Osteocyte (in vitro differentiated cells): ENCODE measurements at regions not wholly inside any gene's neighbourhood (a gene's known extent, or its start where the extent isn't known, plus 50 kb on each side); places are given as distances from the start of the nearest gene placed in this dataset.

Experiments
- DNase-seq: peaks from one replicate; pipeline ENCODE4 v3.0.0; 2021; ENCODE audit warnings: mixed read lengths; ENCODE audit not compliant: unreplicated experiment; ENCODE audit errors: extremely low spot score
- H3K27ac Mint-ChIP-seq: one replicate; pipeline ENCODE4 v1.8.0; 2021; ENCODE audit warnings: mild to moderate bottlenecking, mixed read lengths; ENCODE audit not compliant: unreplicated experiment
- H3K27me3 Mint-ChIP-seq: one replicate; pipeline ENCODE4 v1.8.0; 2021; ENCODE audit warnings: mixed read lengths; ENCODE audit not compliant: unreplicated experiment
- H3K36me3 Mint-ChIP-seq: one replicate; pipeline ENCODE4 v1.8.0; 2021; ENCODE audit warnings: mixed read lengths; ENCODE audit not compliant: unreplicated experiment
- H3K4me1 Mint-ChIP-seq: one replicate; pipeline ENCODE4 v1.8.0; 2021; ENCODE audit warnings: mixed read lengths; ENCODE audit not compliant: unreplicated experiment
- H3K4me3 Mint-ChIP-seq: one replicate; pipeline ENCODE4 v1.8.0; 2021; ENCODE audit warnings: mild to moderate bottlenecking, moderate library complexity, mixed read lengths; ENCODE audit not compliant: unreplicated experiment
- H3K9me3 Mint-ChIP-seq: one replicate; pipeline ENCODE4 v1.8.0; 2021; ENCODE audit warnings: mixed read lengths; ENCODE audit not compliant: unreplicated experiment
- CTCF ChIP-seq: fragments of 200-600 bp; sonication (generic); IDR thresholded peaks from 2 replicates; pipeline ENCODE4 v1.5.0; 2021; ENCODE audit warnings: antibody characterized with exemption, mild to moderate bottlenecking, moderate library complexity

DNA sequence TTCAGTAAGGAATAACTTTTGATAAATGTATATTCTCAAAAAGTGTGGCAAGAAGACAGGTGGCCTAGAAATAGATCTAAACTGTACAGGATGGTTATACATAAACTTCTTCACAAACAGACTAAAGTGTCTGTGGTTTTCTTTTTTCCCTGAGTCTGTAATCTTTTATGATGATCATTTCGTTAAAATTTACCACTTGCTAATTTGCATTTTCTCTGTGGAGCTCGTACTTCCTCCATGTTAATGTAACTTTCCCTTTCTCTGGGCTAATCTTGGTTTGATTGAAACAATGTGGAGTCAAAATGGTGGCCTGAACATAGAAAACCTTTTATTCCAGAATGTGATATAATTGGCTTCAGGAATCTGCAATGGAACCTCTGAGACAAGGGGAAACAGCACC lies 166.2 kb downstream of the FTCDNL1 start:
- Mint-ChIP-seq H3K27me3 (peaks cover 19% of the 10 kb centered on the region), H3K27ac (no peak overlapping the region), H3K36me3 (no peaks in the 10 kb centered on the region), H3K4me3 (no peak overlapping the region), H3K9me3 (no peaks in the 10 kb centered on the region), H3K4me1 (no peaks in the 10 kb centered on the region)
- no peak for DNase-seq
- no peak for TF ChIP-seq CTCF

DNA sequence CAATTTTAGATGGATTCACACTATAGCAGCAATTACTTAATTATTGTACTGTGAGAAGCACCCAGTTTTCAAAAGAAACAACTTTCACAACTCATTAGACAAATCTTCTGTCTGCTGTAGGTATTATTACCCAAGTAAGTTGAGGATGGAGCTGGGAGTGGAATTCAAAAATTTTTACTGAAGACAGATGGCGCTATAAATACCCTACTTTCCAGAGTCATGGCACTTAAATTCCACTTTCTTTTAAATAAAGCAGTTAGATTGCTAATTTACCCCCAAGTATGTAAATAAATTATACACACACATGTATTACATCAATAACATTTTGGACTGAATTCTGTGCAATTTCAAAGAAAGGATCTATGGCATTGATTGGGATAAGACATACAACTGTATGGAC lies 166.8 kb downstream of the FTCDNL1 start:
- Mint-ChIP-seq H3K27ac (no peak overlapping the region), H3K9me3 (no peaks in the 10 kb centered on the region), H3K4me1 (no peaks in the 10 kb centered on the region), H3K27me3 (peaks cover 19% of the 10 kb centered on the region), H3K36me3 (no peaks in the 10 kb centered on the region), H3K4me3 (no peak overlapping the region)
- DNase-seq: no peak
- TF ChIP-seq CTCF: no peak

DNA sequence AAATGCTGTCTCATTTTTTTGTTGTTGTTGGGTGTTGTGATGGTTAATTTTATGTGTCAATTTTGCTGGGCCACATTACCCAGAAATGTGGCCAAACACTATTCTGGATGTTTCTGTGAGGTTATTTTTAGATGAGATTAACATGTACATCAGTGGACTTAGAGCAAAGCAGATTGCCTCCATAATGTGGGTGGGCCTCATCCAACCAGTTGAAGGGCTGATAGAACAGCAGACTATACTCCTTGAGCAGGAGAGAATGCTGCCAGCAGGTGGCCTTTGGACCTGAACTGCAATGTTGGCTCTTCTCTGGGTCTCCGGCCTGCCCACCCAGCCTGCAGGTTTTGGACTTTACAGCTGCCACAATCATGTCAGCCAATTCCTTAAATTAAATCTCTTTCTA lies 169.0 kb downstream of the FTCDNL1 start:
- H3K4me1 Mint-ChIP-seq: no peaks in the 10 kb centered on the region
- peaks cover 30% of the 10 kb centered on the region for H3K27me3 Mint-ChIP-seq
- no peak overlapping the region for H3K27ac Mint-ChIP-seq
- no peak for TF ChIP-seq CTCF
- H3K4me3 Mint-ChIP-seq: no peak overlapping the region
- no peak for DNase-seq
- no peaks in the 10 kb centered on the region for H3K9me3 Mint-ChIP-seq
- no peaks in the 10 kb centered on the region for H3K36me3 Mint-ChIP-seq

DNA sequence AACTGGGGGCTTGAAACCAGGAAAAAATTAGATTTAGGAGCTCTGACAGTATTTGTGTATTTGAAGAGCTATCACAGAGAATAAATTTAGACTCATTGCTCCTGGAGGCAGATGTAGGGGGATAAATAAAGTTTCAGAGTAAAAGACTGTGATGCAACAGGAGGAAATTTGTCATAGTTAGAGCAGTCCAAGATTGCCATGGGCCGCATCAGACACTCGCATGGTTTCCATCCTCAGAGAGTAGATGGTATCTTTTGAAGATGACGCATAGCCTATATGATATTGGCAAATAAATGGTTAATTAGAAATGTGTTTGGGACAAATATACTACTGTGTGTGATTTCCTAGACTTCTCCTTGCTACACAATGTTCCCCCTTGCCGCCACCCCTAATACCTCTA lies 170.5 kb downstream of the FTCDNL1 start:
- Mint-ChIP-seq H3K27ac (no peak overlapping the region), H3K4me1 (no peaks in the 10 kb centered on the region), H3K36me3 (no peaks in the 10 kb centered on the region), H3K9me3 (no peaks in the 10 kb centered on the region), H3K27me3 (peaks cover 30% of the 10 kb centered on the region), H3K4me3 (no peak overlapping the region)
- DNase-seq: no peak
- TF ChIP-seq CTCF: no peak

GRCh38 chr2:199679883-199680282 lies 171.1 kb downstream of the FTCDNL1 start:
- no peaks in the 10 kb centered on the region for H3K9me3 Mint-ChIP-seq
- no peaks in the 10 kb centered on the region for H3K36me3 Mint-ChIP-seq
- DNase-seq: no peak
- H3K27me3 Mint-ChIP-seq: peaks cover 30% of the 10 kb centered on the region
- H3K27ac Mint-ChIP-seq: no peak overlapping the region
- H3K4me1 Mint-ChIP-seq: no peaks in the 10 kb centered on the region
- no peak overlapping the region for H3K4me3 Mint-ChIP-seq
- TF ChIP-seq CTCF: no peak
